PC-9 (cell line): ENCODE measurements at regions not wholly inside any gene's neighbourhood (a gene's known extent, or its start where the extent isn't known, plus 50 kb on each side); places are given as distances from the start of the nearest gene placed in this dataset.

Source experiments
- BruUV-seq: library from RNA; stranded (reverse); fragments of 400-500 nt; replicated peaks from 2 replicates; lab custom pipeline; 2021; lab: Mats Ljungman, UMichigan
- CTCF ChIA-PET: fragments of 300-600 bp; sonication (Branson Sonifier 250); formaldehyde crosslinking; loops from one replicate; lab custom pipeline; 2022; ENCODE audit warnings: antibody characterized with exemption; lab: Charles Lee
- POLR2A ChIA-PET: fragments of 300-600 bp; sonication (Branson Sonifier 250); formaldehyde crosslinking; loops from one replicate; lab custom pipeline; 2022; ENCODE audit warnings: antibody characterized with exemption; ENCODE audit not compliant: unreplicated experiment; lab: Charles Lee
- DNase-seq, 2 experiments: peaks; one replicate each; pipeline versions ENCODE4 v3.0.0 to v3.0.0-alpha.2; 2015 to 2022; ENCODE audit warnings: mixed read lengths in 1 of 2
- H2AFZ ChIP-seq: fragments of 200-600 bp; sonication (generic); 2 replicates; pipeline ENCODE4 v1.8.1; 2017; ENCODE audit warnings: antibody characterized with exemption
- H3F3A ChIP-seq: fragments of 200-600 bp; sonication (generic); 2 replicates; pipeline ENCODE4 v1.8.1; 2017; ENCODE audit warnings: antibody characterized with exemption, mild to moderate bottlenecking, low read depth; ENCODE audit not compliant: insufficient read depth
- H3K27ac ChIP-seq: fragments of 200-600 bp; sonication (generic); 2 replicates; pipeline ENCODE4 v1.6.1; 2016; ENCODE audit warnings: mixed run types
- H3K27me3 ChIP-seq: fragments of 200-600 bp; sonication (generic); 2 replicates; pipeline ENCODE4 v1.6.1; 2016; ENCODE audit warnings: low read depth, mixed run types; ENCODE audit not compliant: insufficient read depth
- H3K36me3 ChIP-seq: fragments of 200-600 bp; sonication (generic); 2 replicates; pipeline ENCODE4 v1.6.1; 2016; ENCODE audit warnings: low read depth, mixed run types
- H3K4me1 ChIP-seq: fragments of 200-600 bp; sonication (generic); replicated peaks from 2 replicates; pipeline ENCODE4 v1.6.1; 2016; ENCODE audit warnings: mixed run types; ENCODE audit not compliant: insufficient read depth
- H3K4me2 ChIP-seq: fragments of 200-600 bp; sonication (generic); 2 replicates; pipeline ENCODE4 v1.6.1; 2017; ENCODE audit warnings: mixed run types
- H3K4me3 ChIP-seq: fragments of 200-600 bp; sonication (generic); 2 replicates; pipeline ENCODE4 v1.6.1; 2016; ENCODE audit warnings: mixed run types
- H3K79me2 ChIP-seq: fragments of 200-600 bp; sonication (generic); 2 replicates; pipeline ENCODE4 v1.6.1; 2017; ENCODE audit warnings: low read depth, mixed run types
- H3K9me2 ChIP-seq: fragments of 200-600 bp; sonication (generic); 2 replicates; pipeline ENCODE4 v1.8.1; 2017; ENCODE audit warnings: mild to moderate bottlenecking; ENCODE audit not compliant: insufficient read depth
- H3K9me3 ChIP-seq: fragments of 200-600 bp; sonication (generic); 2 replicates; pipeline ENCODE4 v1.8.1; 2016; ENCODE audit warnings: low read depth; ENCODE audit not compliant: insufficient read depth
- H4K20me1 ChIP-seq: fragments of 200-600 bp; sonication (generic); 2 replicates; pipeline ENCODE4 v1.8.1; 2017; ENCODE audit not compliant: insufficient read depth
- CTCF ChIP-seq: fragments of 200-600 bp; sonication (generic); conservative IDR thresholded peaks from 2 replicates; pipeline ENCODE4 v1.6.1; 2017; ENCODE audit warnings: mixed run types, antibody characterized with exemption, mild to moderate bottlenecking, moderate library complexity
- EZH2 ChIP-seq: fragments of 200-600 bp; sonication (generic); IDR thresholded peaks from 2 replicates; pipeline ENCODE4 v1.8.0; 2017; ENCODE audit warnings: antibody characterized with exemption, low read depth
- intact Hi-C: fragments of 100-400 bp; cut with micrococcal nuclease; formaldehyde crosslinking; loops from one replicate; pipeline ENCODE4 v1.10.0; 2022; ENCODE audit not compliant: unreplicated experiment

- Histone ChIP-seq H3K4me2 (no peak overlapping the region), H3K79me2 (no peaks in the 10 kb centered on the region), H3K27ac (no peak overlapping the region), H2AFZ (no peak overlapping the region), H3K4me1 (no peaks in the 10 kb centered on the region), H3F3A (no peaks in the 10 kb centered on the region), H3K27me3 (no peaks in the 10 kb centered on the region), H3K36me3 (no peaks in the 10 kb centered on the region), H4K20me1 (no peaks in the 10 kb centered on the region), H3K9me2 (no peaks in the 10 kb centered on the region), H3K4me3 (no peak overlapping the region), H3K9me3 (no peaks in the 10 kb centered on the region; the same call in 1 of the 2 replicates)
- intact Hi-C loops = no loop called here
- no TSS peak for BruUV-seq
- ChIA-PET CTCF (no interaction called here), POLR2A (no interaction called here)
- no peak for TF ChIP-seq CTCF
- TF ChIP-seq EZH2 = no peak
- no peak for DNase-seq
These were observed 452.8 kb downstream of the ENC1 start for GRCh38 chr5:74187757-74188156.

GRCh38 chr5:74186356-74187315 is 453.9 kb downstream of the ENC1 start:
- H3K27ac ChIP-seq = no peak overlapping the region
- no peaks in the 10 kb centered on the region for H3K9me2 ChIP-seq
- H3K4me1 ChIP-seq = no peaks in the 10 kb centered on the region
- H4K20me1 ChIP-seq = no peaks in the 10 kb centered on the region
- ChIA-PET POLR2A (no interaction called here), CTCF (no interaction called here)
- DNase-seq = no peak
- no peak overlapping the region for H3K4me3 ChIP-seq
- intact Hi-C loops = no loop called here
- no peak overlapping the region for H2AFZ ChIP-seq
- H3K36me3 ChIP-seq = no peaks in the 10 kb centered on the region
- no peaks in the 10 kb centered on the region for H3F3A ChIP-seq
- no peaks in the 10 kb centered on the region; the same call in 1 of the 2 replicates for H3K9me3 ChIP-seq
- H3K4me2 ChIP-seq = no peak overlapping the region
- H3K79me2 ChIP-seq = no peaks in the 10 kb centered on the region
- no peak for TF ChIP-seq EZH2
- TF ChIP-seq CTCF = no peak
- BruUV-seq = no TSS peak
- no peaks in the 10 kb centered on the region for H3K27me3 ChIP-seq

- no peaks in the 10 kb centered on the region; the same call in 1 of the 2 replicates for H3K9me3 ChIP-seq
- DNase-seq = no peak
- H3F3A ChIP-seq = no peaks in the 10 kb centered on the region
- H3K4me3 ChIP-seq = no peak overlapping the region
- no peak for TF ChIP-seq CTCF
- no peak for TF ChIP-seq EZH2
- H3K36me3 ChIP-seq = no peaks in the 10 kb centered on the region
- H3K4me2 ChIP-seq = no peak overlapping the region
- no peaks in the 10 kb centered on the region for H3K4me1 ChIP-seq
- no peaks in the 10 kb centered on the region for H4K20me1 ChIP-seq
- H3K79me2 ChIP-seq = no peaks in the 10 kb centered on the region
- H3K27me3 ChIP-seq = no peaks in the 10 kb centered on the region
- H2AFZ ChIP-seq = no peak overlapping the region
- ChIA-PET POLR2A (interaction anchor here (0.6 kb wide), 1 partner anchor 10 kb away, joined by 7 read pairs; no protein-coding TSS in a partner anchor), CTCF (no interaction called here)
- intact Hi-C loops = no loop called here
- no peaks in the 10 kb centered on the region for H3K9me2 ChIP-seq
- no TSS peak for BruUV-seq
- H3K27ac ChIP-seq = no peak overlapping the region
These were observed 454.9 kb downstream of the ENC1 start for GRCh38 chr5:74185599-74185998.
